ENCODE measurements at regions not wholly inside any gene's neighbourhood (a gene's known extent, or its start where the extent isn't known, plus 50 kb on each side); places are given as distances from the start of the nearest gene placed in this dataset.

DNA sequence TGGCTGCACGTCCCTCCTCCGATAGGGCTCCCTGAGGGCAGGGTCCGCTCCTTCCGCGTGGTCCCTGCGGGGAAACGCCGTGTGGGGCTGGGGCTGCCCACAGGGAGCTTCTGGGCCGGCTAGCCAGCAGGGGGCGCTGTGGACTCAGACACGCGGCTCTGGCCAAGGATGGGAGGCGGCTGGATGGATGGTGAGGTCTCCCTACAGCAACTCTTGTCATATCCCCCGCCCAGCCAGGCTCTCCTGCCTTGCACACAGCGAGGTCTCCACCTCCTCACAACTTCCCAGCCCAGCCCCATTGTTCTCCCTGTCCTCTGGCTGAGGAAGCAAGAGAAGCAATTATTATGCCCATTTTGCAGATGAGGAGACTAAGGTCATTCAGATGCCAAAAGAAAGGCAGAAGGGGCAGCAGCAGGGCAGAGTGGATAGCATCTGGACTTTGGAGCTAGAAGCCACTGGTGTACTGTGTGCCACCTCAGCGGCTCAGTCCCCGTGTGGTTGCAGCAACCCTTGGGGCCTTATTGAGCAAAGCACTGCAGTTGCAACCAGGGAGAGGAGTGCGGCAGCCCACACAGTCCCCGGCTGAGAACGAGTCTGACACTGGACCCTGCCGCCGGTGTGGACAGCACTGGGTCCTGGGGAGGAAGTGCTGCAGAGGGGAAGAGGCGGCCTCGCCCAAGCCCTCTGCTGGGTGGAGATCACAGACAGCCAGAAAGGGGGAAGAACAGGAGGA is 99.0 kb downstream of the ZFP36L2 start:
- DNase-seq = no peak

DNA sequence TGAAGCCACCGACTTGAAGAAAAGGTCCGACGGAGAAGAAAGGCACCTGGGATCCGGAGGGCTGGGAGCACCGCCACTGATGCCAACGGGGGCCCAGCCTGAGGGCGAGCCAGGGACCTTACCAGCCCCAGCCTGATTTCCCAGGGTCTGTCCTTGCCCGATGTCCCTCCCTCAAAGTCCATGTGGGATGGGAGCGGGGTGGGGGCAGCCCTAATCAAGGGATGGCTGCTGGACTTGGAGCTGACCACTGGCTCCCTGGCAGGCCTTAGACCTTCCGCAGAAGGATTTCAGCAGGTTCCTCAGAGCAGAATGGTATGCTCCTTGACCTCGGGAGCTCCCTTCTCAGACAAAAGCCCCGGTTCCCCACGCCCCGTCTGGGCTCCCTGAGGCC is 99.6 kb downstream of the ZFP36L2 start:
- DNase-seq = no peak

DNA sequence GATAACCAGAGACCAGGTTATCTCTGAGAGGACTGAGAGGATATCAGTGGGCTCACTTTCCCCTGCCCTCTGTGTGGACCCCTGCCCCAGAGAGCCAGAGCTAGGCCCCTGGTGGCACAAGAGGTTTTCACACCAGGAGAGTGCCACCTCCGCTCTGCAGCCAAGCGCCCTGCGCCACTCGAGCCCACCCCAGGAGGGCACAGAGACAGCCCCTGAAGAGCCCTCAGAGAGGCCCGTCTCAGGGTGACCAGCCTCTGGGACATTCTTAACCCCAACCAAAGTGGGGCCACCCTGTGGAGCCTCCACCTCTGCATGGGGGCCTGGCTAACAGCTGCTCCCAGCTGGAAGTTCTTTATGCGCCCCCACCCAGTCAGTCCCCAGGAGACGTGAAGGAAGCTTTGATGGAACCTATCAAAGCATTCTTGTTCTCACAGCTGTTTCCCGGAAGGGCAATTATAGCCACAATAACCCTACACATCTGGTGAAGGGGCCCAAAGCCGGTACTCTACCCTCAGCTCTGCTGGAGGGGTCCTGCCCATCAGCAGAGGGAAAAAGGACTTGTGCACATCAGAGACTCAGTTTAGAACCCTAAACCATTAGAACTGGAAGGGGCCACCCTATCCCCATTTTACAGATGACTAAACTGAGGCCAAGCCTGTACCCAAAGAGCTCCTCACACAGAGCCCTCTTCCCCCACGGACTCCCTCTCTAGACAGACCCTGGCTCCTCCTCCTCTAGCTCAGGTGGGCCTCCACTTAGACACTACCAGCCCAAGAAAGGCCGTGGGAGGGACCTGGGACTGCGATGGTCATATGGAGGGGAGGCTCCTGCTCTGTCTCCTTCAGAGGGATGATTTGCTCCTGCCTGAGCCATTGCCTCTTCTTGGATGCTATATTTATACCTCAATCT is 101.1 kb downstream of the ZFP36L2 start:
- DNase-seq = no peak

DNA sequence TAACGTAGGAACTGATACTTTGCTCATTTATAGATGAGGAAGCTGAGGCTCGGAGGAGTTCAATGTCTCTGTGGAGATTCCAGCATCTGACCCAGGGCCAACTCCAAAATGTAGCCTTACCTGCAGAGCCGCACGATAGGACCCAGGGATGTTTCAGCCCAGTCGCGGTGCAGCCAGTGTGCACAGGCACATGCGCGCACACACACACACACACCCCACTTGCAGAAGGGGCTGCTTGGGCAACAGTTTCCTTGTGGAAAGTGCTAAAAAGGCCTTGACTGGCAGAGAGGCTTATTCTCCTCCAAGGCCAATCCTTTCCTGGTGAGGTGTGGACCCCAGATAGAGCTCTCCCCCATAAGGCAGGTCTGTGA is 101.7 kb downstream of the ZFP36L2 start:
- no peak for DNase-seq

DNA sequence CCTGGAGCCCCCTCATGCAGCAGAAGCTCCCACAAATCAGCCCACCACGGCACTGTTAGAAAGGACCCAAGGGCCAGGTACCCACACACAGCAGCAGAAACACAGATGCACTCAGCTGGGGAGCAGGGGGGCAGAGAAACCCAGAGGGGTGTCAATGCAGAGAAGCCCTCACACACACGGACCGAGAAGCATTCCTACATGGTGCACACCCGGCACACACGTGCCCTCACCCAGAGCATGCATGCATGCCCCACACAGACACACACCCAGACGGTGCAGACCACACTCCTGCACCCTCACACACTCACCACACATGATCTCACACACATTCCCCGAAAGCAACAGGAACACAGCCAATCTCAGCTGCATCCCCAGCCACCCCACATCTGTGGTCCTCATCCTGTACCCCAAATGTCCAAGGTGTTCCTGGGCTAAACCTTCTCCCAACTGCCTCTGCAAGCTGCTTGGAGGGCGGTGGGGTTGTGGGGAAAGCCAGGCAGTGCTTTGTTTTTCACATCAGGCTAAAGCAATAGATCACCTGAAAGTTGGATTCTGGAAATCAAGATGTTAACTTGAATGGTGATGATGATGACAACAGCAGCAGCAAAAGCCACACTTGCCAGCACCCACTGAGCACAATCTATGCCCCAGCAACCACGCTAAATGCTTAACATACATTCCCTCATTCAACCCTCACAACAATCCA is 102.3 kb downstream of the ZFP36L2 start:
- no peak for DNase-seq

DNA sequence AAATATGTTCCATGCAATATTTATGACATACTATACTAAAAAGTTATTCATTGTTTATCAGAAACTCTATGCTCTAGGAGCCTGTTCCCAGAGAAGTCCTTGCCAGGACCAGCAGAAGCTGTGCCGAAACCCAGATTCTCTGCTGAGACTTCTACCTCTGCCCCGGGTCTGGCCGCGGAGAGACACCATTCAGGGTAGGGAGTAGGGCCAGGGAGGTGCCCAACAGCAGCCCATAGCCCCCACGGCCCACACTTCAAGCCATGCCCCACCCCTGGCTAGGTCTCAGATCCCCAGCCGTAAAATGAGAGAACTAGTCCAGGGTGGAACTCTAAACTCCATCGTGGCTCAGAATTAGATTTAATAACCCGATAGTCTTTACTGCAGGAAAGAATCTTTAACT is 102.9 kb downstream of the ZFP36L2 start:
- DNase-seq = no peak

DNA sequence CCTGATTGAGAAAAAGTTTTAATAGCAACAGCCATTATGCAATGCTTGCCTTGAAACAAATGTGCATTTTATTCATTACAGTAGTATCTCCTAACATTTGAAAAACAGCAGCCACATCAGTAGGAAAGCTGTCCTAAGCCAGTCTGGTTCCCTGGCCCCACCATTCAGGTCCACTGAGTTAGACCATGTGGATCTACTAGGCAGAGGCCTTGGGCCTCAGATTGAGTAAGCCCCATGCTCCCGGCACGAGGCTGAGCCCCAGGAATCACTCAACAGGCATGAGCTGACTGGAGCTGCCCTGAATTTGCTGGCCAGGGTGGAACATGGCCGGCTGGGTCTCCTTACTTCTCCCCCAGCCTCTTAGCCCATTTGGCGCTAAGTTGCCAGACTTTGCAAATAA is 103.4 kb downstream of the ZFP36L2 start:
- DNase-seq = no peak

DNA sequence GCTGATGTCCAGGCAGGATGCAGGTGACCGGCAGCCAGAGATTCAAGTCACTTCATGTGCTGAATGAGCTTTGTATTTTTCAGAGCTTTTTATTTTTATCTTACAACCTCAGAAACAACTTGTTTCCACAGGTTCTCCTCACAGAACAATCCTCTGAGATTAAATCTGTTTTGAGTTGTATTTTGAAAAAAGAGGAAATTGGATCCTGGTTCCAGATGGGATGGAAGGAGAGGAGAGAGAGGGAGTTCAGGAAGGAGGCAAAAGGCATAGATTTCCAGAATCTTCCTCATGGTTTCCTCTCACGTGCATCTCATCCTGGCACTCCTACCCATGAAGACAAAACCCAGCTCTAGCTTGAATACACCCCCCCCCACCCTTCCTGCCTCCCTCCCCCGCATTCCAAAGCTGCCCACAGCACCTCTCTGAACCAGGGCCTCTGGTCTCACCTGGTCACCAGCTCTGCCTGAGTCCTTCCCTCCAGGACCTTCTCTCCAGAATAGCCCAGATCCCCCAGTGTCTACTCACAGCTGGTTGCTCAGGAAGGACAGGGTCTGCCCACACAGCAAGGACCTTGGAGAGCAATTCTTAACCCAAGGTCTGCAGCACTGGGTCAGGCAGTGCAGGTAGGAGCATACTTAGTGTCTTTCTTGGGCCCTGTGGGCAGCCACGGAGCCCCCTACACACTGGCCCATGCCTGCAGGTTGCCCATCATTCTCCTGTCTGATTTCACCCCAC is 104.7 kb downstream of the ZFP36L2 start:
- DNase-seq = no peak

DNA sequence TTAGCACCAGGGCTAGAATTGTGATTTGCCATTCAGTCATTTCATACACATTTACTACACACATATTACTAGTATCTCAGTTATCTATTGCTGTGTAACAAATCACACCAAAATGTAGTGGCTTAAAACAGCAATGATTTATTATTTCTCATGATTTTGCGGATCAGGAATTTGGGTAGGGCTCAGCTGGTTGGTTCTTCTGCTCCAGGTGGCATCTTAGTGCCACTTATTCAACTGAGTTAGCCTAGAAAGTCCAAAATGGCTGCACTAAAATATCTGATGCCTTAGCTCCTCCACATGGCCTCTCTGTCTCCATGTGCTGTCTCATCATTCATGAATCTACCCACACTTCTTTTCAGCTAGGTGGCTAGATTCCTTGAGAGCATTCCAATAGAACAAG is 107.1 kb downstream of the ZFP36L2 start:
- no peak for DNase-seq

DNA sequence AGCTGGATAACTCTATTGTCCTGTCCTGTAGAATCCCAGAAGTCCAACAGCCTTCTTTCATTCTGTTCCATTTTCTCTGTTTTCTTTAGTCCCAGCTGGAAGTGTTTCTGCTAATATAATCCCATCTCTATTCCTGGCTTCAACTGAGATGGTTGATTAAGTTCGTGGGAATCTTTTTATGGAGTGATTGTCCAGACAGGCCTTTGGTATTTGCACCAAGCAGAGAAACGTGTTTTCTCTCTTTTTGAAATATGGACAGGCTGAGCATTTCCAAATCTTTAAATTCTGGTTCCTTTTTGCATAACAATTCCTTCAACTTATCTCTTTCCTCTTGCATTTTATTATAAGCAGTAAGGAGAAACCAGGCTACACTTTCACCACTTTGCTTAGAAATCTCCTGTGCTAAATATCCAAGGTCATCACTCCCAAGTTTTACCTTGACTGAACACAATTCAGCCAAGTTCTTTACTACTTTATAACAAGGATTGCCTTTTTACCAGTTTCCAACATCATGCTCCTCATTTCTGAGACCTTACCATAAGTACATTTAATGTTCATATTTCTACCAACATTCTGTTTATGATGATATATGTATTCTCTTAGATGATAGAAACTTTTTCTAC is 108.8 kb downstream of the ZFP36L2 start:
- DNase-seq = no peak

DNA sequence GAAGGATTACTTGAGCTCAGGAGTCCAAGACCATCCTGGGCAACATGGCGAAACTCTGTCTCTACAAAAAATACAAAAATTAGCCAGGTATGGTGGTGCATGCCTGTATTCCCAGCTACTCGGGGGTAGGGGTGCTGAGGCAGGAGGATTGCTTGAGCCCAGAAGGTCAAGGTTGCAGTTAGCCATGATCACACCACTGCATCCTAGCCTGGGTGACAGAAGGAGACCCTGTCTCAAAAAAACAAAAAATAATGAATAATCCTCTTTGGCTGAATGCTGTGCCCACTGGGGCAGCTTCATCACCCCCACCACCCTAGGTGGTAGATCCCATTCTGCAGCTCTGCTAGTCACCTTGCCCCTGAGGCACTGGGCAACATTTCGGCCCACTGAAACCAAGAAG is 109.4 kb downstream of the ZFP36L2 start:
- no peak for DNase-seq

DNA sequence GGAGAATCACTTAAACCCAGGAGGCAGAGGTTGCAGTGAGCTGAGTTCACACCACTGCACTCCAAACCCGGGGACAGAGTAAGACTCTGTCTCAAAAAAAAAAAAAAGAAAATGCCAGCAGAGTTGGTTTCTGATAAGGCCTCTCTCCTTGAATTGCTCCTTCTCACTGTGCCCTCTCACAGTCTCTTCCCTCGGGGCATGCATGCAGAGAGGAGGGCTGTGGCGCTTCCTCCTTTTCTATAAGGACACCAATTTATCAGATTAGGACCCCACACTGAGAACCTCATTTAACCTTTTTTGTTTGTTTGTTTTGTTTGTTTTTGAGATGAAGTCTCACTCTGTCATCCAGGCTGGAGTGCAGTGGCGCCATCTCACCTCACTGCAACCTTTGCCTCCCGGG is 110.5 kb downstream of the ZFP36L2 start:
- DNase-seq = no peak

DNA sequence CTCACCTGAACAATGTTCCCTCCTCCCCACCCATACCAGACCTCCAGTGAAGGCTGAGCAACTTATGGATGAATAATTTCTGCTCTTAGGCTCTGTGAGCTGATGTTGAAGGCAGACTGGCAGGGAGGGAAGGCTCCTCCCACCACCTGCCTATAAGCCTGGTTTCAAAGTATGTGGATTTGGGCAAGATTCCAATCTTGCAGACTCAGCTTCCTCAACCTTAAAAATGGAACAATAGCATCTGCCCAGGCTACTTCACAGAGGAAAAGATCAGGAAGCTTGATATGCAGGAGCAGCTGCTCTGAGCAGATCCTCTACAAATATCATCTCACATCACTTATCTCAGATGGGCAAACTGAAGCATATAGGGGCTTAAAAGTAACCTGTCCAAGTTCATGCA is 112.2 kb downstream of the ZFP36L2 start:
- DNase-seq = no peak

DNA sequence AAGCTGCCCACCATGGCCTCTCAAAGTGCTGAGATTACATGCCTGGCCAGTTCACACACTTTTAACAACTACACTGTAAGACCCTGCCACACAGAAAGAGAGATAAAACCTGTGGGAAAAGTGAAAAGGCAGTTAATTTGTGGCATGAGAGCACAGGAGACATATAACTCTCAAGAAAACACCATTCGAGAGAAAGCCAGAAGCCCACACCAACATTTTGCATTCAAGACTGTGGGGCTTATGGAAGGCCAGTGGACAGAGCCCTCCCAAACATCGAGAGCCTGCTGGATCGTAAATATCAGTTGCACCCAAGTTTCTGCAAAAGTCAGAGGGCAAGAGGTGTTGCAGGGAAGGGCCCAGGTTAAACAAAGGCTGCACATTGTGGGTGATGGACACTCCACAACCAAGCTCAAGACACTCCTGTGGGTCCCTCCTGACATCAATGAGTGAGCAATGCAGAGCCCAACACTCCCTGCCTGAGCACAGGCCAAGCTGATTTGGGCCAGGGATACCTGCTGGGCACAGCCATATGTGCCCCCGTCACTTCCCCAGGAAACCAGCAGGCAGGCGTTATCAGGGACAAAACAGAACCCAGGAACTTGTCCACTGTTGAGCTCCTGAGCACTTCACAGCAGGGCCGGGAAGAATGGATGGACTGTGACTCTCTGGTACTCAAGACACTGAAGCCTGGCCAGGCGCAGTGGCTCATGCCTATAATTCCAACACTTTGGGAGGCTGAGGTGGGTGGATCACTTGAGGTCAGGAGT is 114.4 kb downstream of the ZFP36L2 start:
- no peak for DNase-seq

DNA sequence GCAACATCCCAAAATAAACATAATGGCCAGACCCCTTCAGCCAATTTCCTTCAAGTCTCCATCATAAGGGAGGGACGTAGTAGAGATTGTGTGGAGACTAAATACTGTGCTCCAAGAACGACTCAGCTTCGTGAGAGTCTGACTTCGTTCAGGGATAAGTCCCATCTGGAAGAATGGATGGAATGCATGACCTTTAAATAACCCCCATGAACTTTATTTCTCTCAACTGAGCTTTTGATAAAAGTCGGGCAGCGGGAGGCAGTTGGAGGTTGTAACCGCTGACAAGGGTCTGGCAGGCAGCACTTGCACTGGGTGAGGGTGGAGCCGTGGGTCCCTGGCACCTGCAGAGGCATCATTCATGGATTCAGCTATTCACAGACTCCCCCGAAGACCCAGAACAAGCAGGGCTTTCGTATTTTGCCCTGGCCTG is 115.9 kb downstream of the ZFP36L2 start:
- DNase-seq = no peak

DNA sequence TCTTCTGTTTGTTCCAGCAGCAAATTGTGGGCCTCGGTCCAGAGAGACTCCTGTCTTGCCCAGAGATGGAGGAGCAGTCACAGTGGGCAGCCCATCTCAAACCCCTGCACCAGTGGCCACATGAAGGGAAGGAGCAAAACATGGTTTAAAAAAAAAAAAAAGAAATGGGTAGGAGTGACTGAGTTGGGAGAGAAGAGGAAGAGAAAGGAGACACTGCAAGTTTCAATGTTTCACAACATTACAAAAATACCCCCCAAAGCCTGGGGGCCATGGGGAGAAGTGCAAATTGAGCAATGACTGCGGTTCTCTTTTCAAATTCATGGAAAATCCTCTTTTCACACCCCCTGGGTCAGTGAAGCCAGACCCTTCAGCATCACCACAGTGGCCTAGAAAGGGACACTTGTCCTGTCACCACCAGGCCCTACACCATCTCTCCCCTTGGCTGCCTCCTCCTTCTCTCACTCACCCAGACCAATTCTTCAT is 117.1 kb downstream of the ZFP36L2 start:
- DNase-seq = no peak

DNA sequence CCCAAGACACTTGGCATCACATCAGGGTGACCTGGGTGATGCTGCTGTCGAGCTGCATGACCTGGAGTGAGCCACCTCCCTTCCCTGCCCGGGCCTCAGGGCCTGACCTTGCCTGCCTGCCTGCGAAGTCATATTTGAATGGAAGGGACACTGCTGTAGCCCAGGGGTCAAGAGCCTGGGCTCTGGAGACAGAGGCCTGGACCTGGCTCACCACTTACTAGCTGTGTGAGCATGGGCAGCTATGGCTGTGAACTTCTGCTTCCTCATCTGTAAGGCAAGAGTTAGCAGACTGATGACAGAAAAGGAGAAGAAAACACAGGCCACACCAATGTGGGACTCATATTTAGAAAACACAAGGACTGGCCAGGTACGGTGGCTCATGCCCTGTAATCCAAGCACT is 118.7 kb downstream of the ZFP36L2 start:
- no peak for DNase-seq

DNA sequence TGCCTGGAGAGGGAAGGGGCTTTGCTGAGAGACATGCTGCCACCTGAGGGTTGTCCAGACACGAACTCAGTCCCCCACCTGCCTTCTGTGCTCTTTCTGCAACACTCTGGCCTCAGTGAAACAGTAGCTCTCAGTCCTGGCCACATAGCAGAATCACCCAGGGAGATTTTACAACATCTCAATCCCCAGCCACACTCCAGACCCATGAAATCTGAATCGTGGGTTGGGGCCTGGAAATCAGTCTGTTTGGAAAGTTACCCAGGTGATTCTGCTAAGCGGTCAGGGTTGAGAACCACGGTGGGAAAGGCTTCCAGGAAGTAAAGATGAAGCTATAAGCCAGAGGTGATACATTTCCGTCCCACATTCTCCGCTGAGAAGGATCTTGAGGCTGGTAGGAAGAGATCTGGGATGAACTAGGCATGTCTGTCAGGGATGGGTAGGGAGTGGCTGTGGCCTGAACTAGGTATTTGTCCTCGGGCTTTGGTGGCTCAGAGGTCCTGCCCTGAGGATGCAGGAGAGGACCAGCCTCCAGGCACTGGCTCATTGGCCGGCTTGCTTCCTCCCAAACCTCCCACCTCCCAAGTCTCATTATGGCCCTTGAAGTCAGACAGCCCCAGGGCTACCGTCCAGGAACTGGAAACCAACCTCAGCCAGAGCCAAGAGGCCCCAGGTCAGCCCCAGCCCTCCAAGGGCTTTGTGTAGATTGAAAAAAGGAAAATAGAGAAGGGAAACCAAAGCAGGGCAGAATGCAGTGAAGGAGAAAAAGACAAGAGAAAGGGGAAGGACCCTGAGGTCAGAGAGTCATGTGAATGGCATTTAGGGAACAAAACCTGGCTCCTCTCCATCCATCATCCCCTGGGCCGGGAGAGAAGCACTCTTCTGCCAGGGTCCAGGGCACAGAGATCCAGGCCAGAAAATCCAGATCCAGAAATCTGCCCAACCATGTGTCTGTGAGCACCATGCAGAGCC is 119.6 kb downstream of the ZFP36L2 start:
- no peak for DNase-seq

DNA sequence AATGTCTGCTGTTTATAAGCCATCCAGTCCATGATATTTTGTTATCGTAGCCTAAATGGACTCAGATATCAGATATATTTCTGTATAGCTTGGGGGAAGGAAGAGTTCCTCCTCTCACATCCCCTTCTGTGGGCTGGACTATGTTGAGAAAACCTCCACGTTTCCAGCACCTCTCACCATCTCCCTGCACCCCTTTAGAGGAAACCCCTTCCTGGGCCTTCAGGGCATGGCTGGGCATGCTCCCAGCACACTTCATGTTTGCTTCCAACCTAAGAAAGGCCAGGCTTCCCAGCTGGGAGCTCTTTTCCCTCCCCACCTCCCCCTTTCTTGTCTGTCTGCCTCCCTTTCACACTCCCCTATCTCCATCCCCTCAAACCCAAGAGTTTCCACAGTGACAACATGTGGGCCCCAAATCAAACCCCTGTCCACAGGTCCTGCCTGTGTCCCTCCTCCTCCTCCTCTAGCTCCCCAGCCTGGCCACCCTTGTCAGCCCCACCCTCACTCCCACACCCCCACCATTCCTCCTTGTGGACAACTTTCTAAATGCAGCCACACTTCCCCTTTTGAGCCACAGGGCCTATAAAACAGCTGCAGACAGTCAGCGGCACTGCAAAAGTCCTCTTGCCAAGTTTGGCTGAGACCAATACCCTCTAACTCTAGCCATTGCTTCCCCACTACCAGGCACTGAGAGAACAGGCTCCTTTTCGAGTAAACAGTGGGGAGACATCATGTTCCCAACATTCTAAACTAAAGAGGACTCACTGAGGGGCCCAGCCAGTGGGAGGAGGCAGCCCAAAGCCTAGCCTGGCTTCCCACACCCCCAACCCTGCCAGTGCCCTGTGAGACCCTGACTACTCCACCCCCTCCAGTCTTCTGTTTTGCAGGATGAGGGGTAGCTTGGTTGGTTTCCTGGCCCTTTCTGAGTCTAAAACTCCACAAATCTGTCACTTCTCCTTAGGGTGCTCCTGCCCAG is 120.5 kb downstream of the ZFP36L2 start:
- no peak for DNase-seq
